VCaP (cell line): ENCODE measurements at regions not wholly inside any gene's neighbourhood (a gene's known extent, or its start where the extent isn't known, plus 50 kb on each side); places are given as distances from the start of the nearest gene placed in this dataset.

Experiments
- H3K27ac ChIP-seq: fragments of 450-650 bp; 2 replicates; pipeline ENCODE4 v1.5.1; 2017
- TF ChIP-seq, protein P1 (sequence below): fragments of 450-650 bp; conservative IDR thresholded peaks from 2 replicates; pipeline ENCODE4 v1.5.1; 2017; ENCODE audit warnings: mild to moderate bottlenecking, moderate library complexity

DNA sequence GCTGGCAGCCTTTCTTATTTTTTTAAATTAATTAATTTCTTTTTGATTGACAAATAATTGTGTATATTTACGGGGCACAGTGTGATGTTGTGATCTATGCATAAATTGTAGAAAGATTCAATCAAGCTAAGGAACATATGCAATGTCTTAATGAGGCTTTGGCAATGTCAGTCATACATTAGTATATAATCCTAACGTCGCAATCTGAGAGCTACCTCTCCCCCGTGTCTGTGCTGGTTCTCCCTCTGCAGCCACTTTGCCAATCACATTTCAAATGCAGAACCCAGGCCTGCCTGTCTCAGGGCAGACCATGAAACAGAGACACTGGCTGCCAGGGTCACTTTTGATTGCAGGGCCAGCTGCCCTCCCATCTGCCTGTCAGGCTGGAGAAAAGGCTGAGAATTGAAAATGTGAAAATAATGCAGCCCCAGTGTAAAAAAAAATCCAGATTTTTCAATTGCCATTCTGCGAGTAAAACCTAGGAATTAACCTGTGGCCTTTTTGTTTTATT lies 56.3 kb downstream of the SLC24A2 start:
- H3K27ac ChIP-seq = no peak overlapping the region
- TF ChIP-seq, protein P1, sequence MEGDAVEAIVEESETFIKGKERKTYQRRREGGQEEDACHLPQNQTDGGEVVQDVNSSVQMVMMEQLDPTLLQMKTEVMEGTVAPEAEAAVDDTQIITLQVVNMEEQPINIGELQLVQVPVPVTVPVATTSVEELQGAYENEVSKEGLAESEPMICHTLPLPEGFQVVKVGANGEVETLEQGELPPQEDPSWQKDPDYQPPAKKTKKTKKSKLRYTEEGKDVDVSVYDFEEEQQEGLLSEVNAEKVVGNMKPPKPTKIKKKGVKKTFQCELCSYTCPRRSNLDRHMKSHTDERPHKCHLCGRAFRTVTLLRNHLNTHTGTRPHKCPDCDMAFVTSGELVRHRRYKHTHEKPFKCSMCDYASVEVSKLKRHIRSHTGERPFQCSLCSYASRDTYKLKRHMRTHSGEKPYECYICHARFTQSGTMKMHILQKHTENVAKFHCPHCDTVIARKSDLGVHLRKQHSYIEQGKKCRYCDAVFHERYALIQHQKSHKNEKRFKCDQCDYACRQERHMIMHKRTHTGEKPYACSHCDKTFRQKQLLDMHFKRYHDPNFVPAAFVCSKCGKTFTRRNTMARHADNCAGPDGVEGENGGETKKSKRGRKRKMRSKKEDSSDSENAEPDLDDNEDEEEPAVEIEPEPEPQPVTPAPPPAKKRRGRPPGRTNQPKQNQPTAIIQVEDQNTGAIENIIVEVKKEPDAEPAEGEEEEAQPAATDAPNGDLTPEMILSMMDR = no peak

DNA sequence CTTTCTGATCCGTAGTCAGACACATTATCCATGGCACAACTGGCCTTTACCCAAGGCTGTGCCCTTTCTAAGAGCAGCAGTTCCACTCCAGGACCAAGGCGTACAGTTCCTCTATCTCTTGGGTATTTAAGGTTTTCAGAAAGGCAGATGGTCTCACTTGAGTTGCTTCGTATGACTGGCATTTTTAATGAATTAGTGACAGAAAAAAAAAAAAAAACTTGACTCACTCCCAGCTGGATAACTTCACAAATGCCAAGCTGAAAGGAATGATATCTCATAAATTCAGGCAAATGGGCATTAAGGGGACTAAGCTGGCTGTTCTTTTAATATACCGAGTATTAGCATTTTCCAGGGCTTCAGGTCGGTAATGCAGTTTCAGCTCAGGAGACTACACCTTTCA lies 60.7 kb downstream of the SLC24A2 start:
- TF ChIP-seq, protein P1 = no peak
- H3K27ac ChIP-seq = no peak overlapping the region

DNA sequence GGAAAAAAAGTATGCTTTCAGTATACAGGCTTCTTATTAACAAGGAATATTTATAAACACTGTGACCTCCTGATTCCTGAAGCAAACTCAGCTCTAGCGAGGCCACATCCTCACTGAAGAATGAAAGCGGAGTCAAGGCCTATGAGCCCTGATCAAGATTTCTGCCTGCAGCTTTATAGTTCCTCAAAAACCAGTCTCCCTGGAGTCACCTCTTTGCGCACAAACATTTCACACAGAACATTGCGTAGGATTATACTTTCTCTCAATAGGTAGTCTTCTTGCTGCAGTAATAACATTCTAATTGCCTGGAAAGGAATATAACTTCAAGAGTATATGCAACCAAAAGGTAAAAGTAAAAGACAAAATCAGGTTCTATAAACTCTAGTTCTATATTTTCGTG lies 62.9 kb downstream of the SLC24A2 start:
- H3K27ac ChIP-seq = peak overlapping the region; percentile 67
- TF ChIP-seq, protein P1 = no peak

DNA sequence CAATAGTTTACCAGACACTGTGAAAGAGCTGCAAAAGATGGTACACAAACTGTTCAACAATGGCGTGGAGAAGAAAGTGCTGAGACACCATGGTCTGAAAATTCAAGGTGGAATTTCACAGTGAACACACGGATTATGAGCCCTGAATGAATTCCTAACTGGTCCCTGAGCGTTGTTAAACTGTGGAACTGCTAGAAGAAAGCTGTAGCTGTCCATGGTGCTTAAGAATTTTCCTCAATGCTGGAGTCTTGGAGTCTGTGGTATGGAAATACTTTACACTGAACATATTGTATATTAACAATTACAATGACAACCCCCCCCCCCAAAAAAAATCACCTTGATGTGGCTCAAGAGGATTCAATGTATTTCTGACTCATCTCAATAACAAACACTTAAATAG lies 68.5 kb downstream of the SLC24A2 start:
- TF ChIP-seq, protein P1 = no peak
- no peak overlapping the region for H3K27ac ChIP-seq

DNA sequence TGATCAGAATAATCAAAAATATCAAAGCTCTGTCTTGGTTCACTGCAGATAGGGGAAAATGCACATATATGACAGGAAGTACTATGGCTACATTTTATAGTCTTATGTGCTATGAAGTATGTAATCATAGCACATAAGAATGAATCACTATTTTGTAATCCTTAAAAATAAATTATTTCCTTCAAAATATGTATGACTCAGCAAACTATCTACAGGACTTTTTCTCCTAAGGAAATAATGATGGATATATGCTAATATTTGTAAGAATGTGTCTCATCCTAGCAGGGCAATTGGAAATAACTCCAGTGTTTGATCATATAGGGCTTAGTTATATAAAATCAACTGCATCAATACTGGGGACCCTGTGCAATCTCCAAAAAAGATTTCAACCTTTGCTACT lies 85.1 kb downstream of the SLC24A2 start:
- H3K27ac ChIP-seq = no peak overlapping the region
- TF ChIP-seq, protein P1 = no peak

DNA sequence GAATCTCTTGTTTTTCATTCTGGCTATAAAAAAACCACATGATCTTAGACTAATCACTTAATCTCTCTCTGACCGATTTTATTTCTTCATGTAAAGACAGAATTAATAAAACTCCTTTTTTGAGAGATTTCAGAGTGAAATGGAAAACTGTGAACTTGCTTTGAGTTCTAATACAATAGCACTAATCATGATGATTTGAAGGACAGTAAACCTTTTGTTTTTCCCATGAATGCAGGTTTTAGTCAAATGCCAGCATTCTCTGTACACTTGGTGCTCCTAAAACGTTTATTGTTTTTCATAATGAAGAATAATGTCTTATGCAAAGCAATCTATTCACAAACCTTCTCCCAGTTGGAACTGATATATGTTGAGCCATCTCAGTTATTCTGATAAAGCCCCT lies 86.8 kb downstream of the SLC24A2 start:
- TF ChIP-seq, protein P1 = no peak
- no peak overlapping the region for H3K27ac ChIP-seq

DNA sequence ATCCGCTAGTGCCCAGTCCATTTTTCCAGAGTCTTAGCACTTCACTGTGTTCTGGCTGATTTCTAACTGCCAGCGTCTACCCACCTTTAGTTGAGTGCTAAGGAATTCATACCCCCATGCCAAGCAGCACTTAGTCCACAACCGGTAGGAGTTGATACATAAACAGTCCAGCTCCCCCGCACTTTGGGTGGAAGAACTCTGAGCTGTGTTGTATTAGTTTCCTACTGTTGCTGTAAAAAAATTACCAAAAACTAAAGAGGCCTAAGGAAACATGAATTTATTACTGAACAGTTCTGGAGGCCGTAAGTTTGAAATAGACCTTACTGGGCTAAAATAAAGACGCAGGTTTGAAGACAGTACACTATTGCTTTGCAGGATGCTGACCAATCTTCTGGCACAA lies 87.6 kb downstream of the SLC24A2 start:
- H3K27ac ChIP-seq = peak overlapping the region; percentile 16; the same call in 1 of the 2 replicates
- TF ChIP-seq, protein P1 = no peak

DNA sequence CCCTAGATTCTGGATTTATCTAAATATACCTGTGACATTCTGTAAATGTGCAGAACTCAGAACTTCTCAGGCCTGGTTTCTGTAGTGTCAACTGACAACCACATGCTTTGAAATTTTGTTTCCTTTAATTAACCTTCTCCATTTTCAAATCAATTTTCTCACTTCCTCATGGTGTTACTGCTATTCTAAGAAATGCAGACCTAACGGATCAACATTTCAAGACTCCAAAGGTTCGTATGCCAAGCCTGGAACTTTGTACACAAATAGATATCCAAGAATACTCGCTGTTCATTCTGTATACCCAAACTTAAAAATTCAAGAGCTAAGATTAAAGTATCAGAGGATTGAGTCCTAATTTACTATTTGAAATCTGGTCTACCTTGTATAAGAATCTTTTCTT lies 88.1 kb downstream of the SLC24A2 start:
- peak overlapping the region; percentile 16 for H3K27ac ChIP-seq
- TF ChIP-seq, protein P1 = no peak
